ENCODE measurements at regions not wholly inside any gene's neighbourhood (a gene's known extent, or its start where the extent isn't known, plus 50 kb on each side); places are given as distances from the start of the nearest gene placed in this dataset.

- no peak for TF ChIP-seq MXI1 (conservative IDR thresholded peaks at IDR 0.05; ENCODE audit: poor library complexity, severe bottlenecking)
- no peak for TF ChIP-seq CTCF (IDR thresholded peaks at IDR 0.05; ENCODE audit: poor library complexity, severe bottlenecking)
- TF ChIP-seq EP300 (conservative IDR thresholded peaks at IDR 0.05; ENCODE audit: poor library complexity, severe bottlenecking): no peak
- no peak for TF ChIP-seq RAD21 (conservative IDR thresholded peaks at IDR 0.05)
- TF ChIP-seq EZH2 (IDR thresholded peaks at IDR 0.05; ENCODE audit: borderline replicate concordance, insufficient read depth, low read length, poor library complexity, severe bottlenecking): no peak
- TF ChIP-seq POLR2AphosphoS5 (IDR thresholded peaks at IDR 0.05): no peak
Observed at GRCh38 chr1:201590474-201590873, 51.5 kb downstream of the NAV1 start.
